GM21619 (cell line): ENCODE measurements at regions not wholly inside any gene's neighbourhood (a gene's known extent, or its start where the extent isn't known, plus 50 kb on each side); places are given as distances from the start of the nearest gene placed in this dataset.

Experiments
- ATAC-seq: cut with Tn5 transposase; IDR thresholded peaks from one replicate; pipeline ENCODE4 v1.9.1; 2021; ENCODE audit not compliant: unreplicated experiment

- ATAC-seq: no peak
Observed at GRCh38 chr1:232291261-232291660, 338.7 kb downstream of the SIPA1L2 start.

- ATAC-seq: no peak
Observed at GRCh38 chr1:232290570-232290969, 339.4 kb downstream of the SIPA1L2 start.

GRCh38 chr1:232287676-232288569, 342.0 kb downstream of the SIPA1L2 start:
- ATAC-seq: no peak

- ATAC-seq: no peak
Observed at GRCh38 chr1:232285138-232285537, 344.8 kb downstream of the SIPA1L2 start.

- no peak for ATAC-seq
Observed at GRCh38 chr1:232283864-232284263, 346.1 kb downstream of the SIPA1L2 start.

GRCh38 chr1:232282498-232282897, 347.4 kb downstream of the SIPA1L2 start:
- ATAC-seq: no peak

GRCh38 chr1:232280910-232281309, 349.0 kb downstream of the SIPA1L2 start:
- ATAC-seq: no peak

- no peak for ATAC-seq
Observed at GRCh38 chr1:232279909-232280400, 350.0 kb downstream of the SIPA1L2 start.

- no peak for ATAC-seq
Observed at GRCh38 chr1:232278925-232279324, 351.0 kb downstream of the SIPA1L2 start.

GRCh38 chr1:232276651-232277050, 353.3 kb downstream of the SIPA1L2 start:
- no peak for ATAC-seq

- no peak for ATAC-seq
Observed at GRCh38 chr1:232274999-232275710, 354.8 kb downstream of the SIPA1L2 start.

GRCh38 chr1:232274236-232274855, 355.6 kb downstream of the SIPA1L2 start:
- no peak for ATAC-seq

- ATAC-seq: no peak
Observed at GRCh38 chr1:232273011-232273410, 356.9 kb downstream of the SIPA1L2 start.

GRCh38 chr1:232271991-232272589, 357.8 kb downstream of the SIPA1L2 start:
- no peak for ATAC-seq

GRCh38 chr1:232271299-232271698, 358.6 kb downstream of the SIPA1L2 start:
- ATAC-seq: no peak

- no peak for ATAC-seq
Observed at GRCh38 chr1:232269988-232270387, 359.9 kb downstream of the SIPA1L2 start.

GRCh38 chr1:232267837-232268598, 361.9 kb downstream of the SIPA1L2 start:
- no peak for ATAC-seq

- ATAC-seq: no peak
Observed at GRCh38 chr1:232267092-232267836, 362.7 kb downstream of the SIPA1L2 start.

GRCh38 chr1:232263452-232263851, 366.5 kb downstream of the SIPA1L2 start:
- no peak for ATAC-seq

GRCh38 chr1:232262991-232263390, 366.9 kb downstream of the SIPA1L2 start:
- ATAC-seq: no peak
